Body of pancreas (tissue), 4 donors: ENCODE measurements at regions not wholly inside any gene's neighbourhood (a gene's known extent, or its start where the extent isn't known, plus 50 kb on each side); places are given as distances from the start of the nearest gene placed in this dataset.

Experiments used
- ATAC-seq: fragments of 150-250 bp; one replicate; pipeline ENCODE4 v1.9.1; 2016
- DNase-seq, 4 donors: peaks; one replicate each; pipeline ENCODE4 v3.0.0-alpha.2; 2019
- H3K27ac ChIP-seq, 4 donors: fragments of 200-600 bp; sonication (generic); 1 replicate in 3 of 4; 2 replicates in 1 of 4; pipeline versions ENCODE4 v1.5.1 to v1.6.1; 2016 to 2019; ENCODE audit warnings: mild to moderate bottlenecking in 1 of 4, mixed read lengths in 1 of 4, moderate library complexity in 1 of 4
- H3K27me3 ChIP-seq, 2 donors: fragments of 200-600 bp; sonication (generic); one replicate each; pipeline ENCODE4 v1.6.0; 2016; ENCODE audit warnings: mild to moderate bottlenecking in 1 of 2
- H3K36me3 ChIP-seq, 2 donors: fragments of 200-600 bp; sonication (generic); replicated peaks in 1 of 2; 2 replicates each; pipeline ENCODE4 v1.5.1; 2016; ENCODE audit warnings: low read depth in 2 of 2; ENCODE audit not compliant: insufficient read depth in 1 of 2
- H3K4me1 ChIP-seq: fragments of 200-600 bp; sonication (generic); one replicate; pipeline ENCODE4 v1.6.0; 2016
- H3K4me3 ChIP-seq, 2 donors: fragments of 200-600 bp; sonication (generic); 1 replicate in 1 of 2; 2 replicates in 1 of 2; pipeline ENCODE4 v1.5.1; 2016 to 2019
- H3K9me3 ChIP-seq, 3 donors: fragments of 200-600 bp; sonication (generic); 1 replicate in 2 of 3; 2 replicates in 1 of 3; pipeline ENCODE4 v1.5.1; 2016
- POLR2A ChIP-seq, 3 donors: fragments of 450-650 bp; IDR thresholded peaks; one replicate each; pipeline ENCODE4 v1.6.1; 2016; ENCODE audit warnings: antibody characterized with exemption in 3 of 3, mild to moderate bottlenecking in 2 of 3
- WGBS, 2 donors: methylation state at CpG; one replicate each; pipeline ENCODE4 v1.1.5; 2017; 5-methylcytosine and 5-hydroxymethylcytosine counted together
- intact Hi-C: fragments of 100-400 bp; cut with DNase I; formaldehyde crosslinking; loops from one replicate; pipeline ENCODE4 v1.15.1; 2023
- TF ChIP-seq, protein P1 (sequence below), 7 experiments: fragments of 450-650 bp in 4 of 7; fragments of 200-600 bp in 3 of 7; sonication (generic) in 3 of 7; IDR thresholded peaks; one replicate each; pipeline ENCODE4 v1.5.1; 2016 to 2019; ENCODE audit warnings: antibody characterized with exemption in 7 of 7

DNA sequence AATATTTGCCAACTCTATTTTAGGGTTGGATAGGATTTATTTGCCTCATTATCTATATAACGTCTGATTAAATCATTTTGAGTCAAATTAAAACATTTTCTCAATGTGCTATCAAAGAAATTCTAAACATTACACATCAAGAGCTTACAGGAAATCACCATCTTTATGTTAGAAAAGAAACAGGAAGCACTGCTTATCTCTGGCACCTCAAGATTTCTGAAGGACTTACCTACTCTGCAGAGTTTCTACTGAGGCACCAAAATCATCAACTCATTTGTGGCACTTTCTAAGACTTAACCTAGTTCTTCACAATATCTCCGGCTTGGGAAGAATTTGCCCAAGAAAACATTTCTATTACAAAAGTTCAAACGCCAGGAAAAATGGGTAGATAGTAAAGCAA, 181.3 kb upstream of the EOMES start:
- ATAC-seq (no peak), DNase-seq (no peak)
- intact Hi-C loops, result no loop called here
- no peak overlapping the region for H3K4me3 ChIP-seq
- no peaks in the 10 kb centered on the region for H3K27me3 ChIP-seq
- 54 to 70% methylated on average over 3 of the region's 3 CpGs for WGBS, 2 donors
- no peaks in the 10 kb centered on the region for H3K9me3 ChIP-seq
- H3K36me3 ChIP-seq, result no peaks in the 10 kb centered on the region
- TF ChIP-seq POLR2A (IDR thresholded peaks at IDR 0.05), result no peak
- TF ChIP-seq, protein P1, sequence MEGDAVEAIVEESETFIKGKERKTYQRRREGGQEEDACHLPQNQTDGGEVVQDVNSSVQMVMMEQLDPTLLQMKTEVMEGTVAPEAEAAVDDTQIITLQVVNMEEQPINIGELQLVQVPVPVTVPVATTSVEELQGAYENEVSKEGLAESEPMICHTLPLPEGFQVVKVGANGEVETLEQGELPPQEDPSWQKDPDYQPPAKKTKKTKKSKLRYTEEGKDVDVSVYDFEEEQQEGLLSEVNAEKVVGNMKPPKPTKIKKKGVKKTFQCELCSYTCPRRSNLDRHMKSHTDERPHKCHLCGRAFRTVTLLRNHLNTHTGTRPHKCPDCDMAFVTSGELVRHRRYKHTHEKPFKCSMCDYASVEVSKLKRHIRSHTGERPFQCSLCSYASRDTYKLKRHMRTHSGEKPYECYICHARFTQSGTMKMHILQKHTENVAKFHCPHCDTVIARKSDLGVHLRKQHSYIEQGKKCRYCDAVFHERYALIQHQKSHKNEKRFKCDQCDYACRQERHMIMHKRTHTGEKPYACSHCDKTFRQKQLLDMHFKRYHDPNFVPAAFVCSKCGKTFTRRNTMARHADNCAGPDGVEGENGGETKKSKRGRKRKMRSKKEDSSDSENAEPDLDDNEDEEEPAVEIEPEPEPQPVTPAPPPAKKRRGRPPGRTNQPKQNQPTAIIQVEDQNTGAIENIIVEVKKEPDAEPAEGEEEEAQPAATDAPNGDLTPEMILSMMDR (IDR thresholded peaks at IDR 0.05), result no peak
- no peak overlapping the region for H3K27ac ChIP-seq
- H3K4me1 ChIP-seq, result no peaks in the 10 kb centered on the region

DNA sequence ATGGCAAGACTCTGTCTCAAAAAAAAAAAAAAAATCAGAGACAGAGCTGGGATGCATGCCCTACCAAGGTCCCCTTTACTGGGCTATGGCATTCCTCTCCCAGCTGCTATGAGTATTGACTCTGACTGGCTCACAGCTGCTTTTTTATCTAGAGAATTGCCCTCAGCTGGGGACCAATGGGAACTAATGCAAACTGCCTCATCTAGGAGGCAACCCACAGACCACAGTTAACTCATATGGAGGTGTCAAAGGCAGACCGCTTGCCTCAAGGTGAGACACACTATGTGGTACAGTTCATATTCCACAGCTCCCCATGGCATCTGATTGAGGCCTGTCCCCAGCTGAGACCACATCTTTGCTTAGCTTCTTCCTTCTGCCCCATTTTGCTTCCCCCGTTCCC, 183.5 kb upstream of the EOMES start:
- ATAC-seq, result no peak

DNA sequence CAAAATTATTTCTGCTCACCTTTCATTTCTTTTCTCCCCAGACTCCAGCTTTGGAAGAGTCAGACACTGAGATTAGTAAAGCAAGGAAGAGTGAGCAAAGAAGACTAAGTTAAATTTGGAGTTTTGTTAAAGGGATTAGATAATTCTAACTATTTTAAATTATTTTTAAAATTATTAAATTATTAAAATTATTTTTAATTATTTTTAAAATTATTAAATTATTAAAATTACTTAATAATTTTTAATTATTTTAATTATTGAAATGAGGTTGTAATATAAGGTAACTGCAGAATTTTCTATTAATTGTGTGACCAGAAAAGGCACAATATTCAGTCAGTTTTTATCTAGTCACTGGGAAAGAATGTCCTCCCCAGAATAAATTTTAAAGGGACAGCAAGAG, 185.0 kb upstream of the EOMES start:
- H3K4me1 ChIP-seq, result no peaks in the 10 kb centered on the region
- DNase-seq, result no peak
- no peak overlapping the region for H3K27ac ChIP-seq
- no peak for ATAC-seq
- H3K9me3 ChIP-seq, result no peaks in the 10 kb centered on the region
- H3K27me3 ChIP-seq, result no peaks in the 10 kb centered on the region
- no peaks in the 10 kb centered on the region for H3K36me3 ChIP-seq
- TF ChIP-seq, protein P1 (IDR thresholded peaks at IDR 0.05), result no peak
- no peak for TF ChIP-seq POLR2A (IDR thresholded peaks at IDR 0.05)
- intact Hi-C loops, result no loop called here
- no peak overlapping the region for H3K4me3 ChIP-seq

More for the DNA sequence above, 183.5 kb upstream of the EOMES start:
- H3K36me3 ChIP-seq, result no peaks in the 10 kb centered on the region
- 92 to 93% methylated on average over 2 of the region's 2 CpGs for WGBS, 2 donors
- H3K4me3 ChIP-seq, result no peak overlapping the region
- TF ChIP-seq POLR2A (IDR thresholded peaks at IDR 0.05), result no peak
- TF ChIP-seq, protein P1 (IDR thresholded peaks at IDR 0.05), result no peak
- H3K27ac ChIP-seq, result no peak overlapping the region
- no peaks in the 10 kb centered on the region for H3K27me3 ChIP-seq
- H3K4me1 ChIP-seq, result no peaks in the 10 kb centered on the region
- intact Hi-C loops, result no loop called here
- DNase-seq, result peak in 1 of 4 donors; percentile 5
- no peaks in the 10 kb centered on the region for H3K9me3 ChIP-seq

DNA sequence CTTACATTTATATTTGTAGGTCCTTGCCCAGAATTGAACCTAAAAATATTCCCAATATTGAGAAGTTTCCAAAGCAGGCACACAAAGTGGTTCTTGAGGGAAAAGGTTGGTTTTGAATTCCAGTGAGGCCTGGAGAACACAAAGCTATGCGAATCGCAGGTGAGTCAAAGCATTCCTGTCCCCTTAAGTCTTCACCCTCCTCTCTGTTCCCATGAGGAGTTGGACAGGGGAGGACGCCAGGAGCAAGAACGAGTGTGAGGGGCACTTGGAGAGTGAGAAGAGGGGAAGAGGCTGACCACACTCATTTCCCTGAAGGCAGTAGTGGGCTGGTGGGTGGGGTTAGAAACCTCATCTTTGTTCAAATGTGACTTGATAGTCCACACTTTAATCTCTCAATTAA, 185.8 kb upstream of the EOMES start:
- Histone ChIP-seq H3K4me3 (no peak overlapping the region), H3K36me3 (no peaks in the 10 kb centered on the region), H3K4me1 (no peaks in the 10 kb centered on the region), H3K27ac (no peak overlapping the region), H3K9me3 (no peaks in the 10 kb centered on the region), H3K27me3 (no peaks in the 10 kb centered on the region)
- intact Hi-C loops, result no loop called here
- ATAC-seq, result no peak
- TF ChIP-seq, protein P1 (IDR thresholded peaks at IDR 0.05), result no peak
- no peak for TF ChIP-seq POLR2A (IDR thresholded peaks at IDR 0.05)
- 72 to 77% methylated on average over 4 of the region's 4 CpGs for WGBS, 2 donors
- no peak for DNase-seq

DNA sequence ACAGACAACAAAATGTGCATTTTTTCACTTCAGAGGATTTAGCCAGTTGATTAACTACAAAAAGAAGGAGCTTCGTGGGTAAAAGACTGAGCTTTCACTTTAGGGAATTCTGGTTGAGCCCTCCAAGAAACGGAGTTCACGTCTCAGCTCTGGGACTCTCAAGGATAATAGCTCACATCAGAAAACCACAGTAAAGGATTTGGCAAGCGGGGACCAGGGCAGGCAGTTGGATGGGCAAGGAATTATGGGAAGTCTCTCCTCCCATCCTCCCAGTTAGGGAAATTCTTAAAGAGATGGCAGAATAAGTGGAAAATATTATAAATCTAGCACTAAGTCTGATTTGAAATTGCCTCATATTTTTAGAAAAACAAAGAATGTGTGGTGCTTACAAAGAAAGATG, 188.3 kb upstream of the EOMES start:
- DNase-seq (no peak), ATAC-seq (no peak)
- Histone ChIP-seq H3K9me3 (no peaks in the 10 kb centered on the region), H3K27me3 (no peaks in the 10 kb centered on the region), H3K36me3 (no peaks in the 10 kb centered on the region), H3K27ac (no peak overlapping the region), H3K4me3 (no peak overlapping the region), H3K4me1 (no peaks in the 10 kb centered on the region)
- intact Hi-C loops, result no loop called here
- TF ChIP-seq POLR2A (IDR thresholded peaks at IDR 0.05), result no peak
- TF ChIP-seq, protein P1 (IDR thresholded peaks at IDR 0.05), result no peak
- 69 to 76% methylated on average over 4 of the region's 4 CpGs for WGBS, 2 donors
